SK-N-DZ (cell line): ENCODE measurements at regions not wholly inside any gene's neighbourhood (a gene's known extent, or its start where the extent isn't known, plus 50 kb on each side); places are given as distances from the start of the nearest gene placed in this dataset.

ENCODE experiments used
- DNase-seq: peaks from one replicate; pipeline ENCODE4 v3.0.0-alpha.2; 2015; ENCODE audit warnings: low spot score

- no peak for DNase-seq
These were observed 53.8 kb upstream of the RGS1 start for GRCh38 chr1:192521734-192522133.

- DNase-seq = no peak
These were observed 52.9 kb upstream of the RGS1 start for GRCh38 chr1:192522673-192523072.

GRCh38 chr1:192524223-192524622, 51.4 kb upstream of the RGS1 start:
- no peak for DNase-seq
